SK-N-MC (cell line): ENCODE measurements at regions not wholly inside any gene's neighbourhood (a gene's known extent, or its start where the extent isn't known, plus 50 kb on each side); places are given as distances from the start of the nearest gene placed in this dataset.

Experiments
- DNase-seq: peaks from one replicate; pipeline ENCODE4 v3.0.0-alpha.2; 2011; ENCODE audit warnings: low read depth, low spot score
- H3K27ac ChIP-seq: fragments of 200-600 bp; sonication (generic); 2 replicates; pipeline ENCODE4 v1.5.1; 2016; ENCODE audit warnings: mixed run types
- H3K36me3 ChIP-seq: fragments of 200-600 bp; sonication (generic); 2 replicates; pipeline ENCODE4 v1.6.1; 2017; ENCODE audit warnings: antibody characterized with exemption, low read length, mixed read lengths; ENCODE audit not compliant: insufficient read depth
- H3K4me3 ChIP-seq: fragments of 200-600 bp; sonication (generic); 2 replicates; pipeline ENCODE4 v1.5.1; 2016
- H3K9ac ChIP-seq: fragments of 200-600 bp; sonication (generic); 2 replicates; pipeline ENCODE4 v1.8.0; 2017; ENCODE audit warnings: mixed run types, mixed read lengths; ENCODE audit not compliant: insufficient read length
- H3K9me3 ChIP-seq: fragments of 200-600 bp; sonication (generic); 2 replicates; pipeline ENCODE4 v1.6.1; 2017; ENCODE audit warnings: low read depth, mild to moderate bottlenecking, antibody characterized with exemption, low read length, moderate library complexity, mixed read lengths
- EZH2 ChIP-seq: fragments of 200-600 bp; sonication (generic); IDR thresholded peaks from one replicate; pipeline ENCODE4 v1.6.1; 2017; ENCODE audit warnings: antibody characterized with exemption
- FOXP2 ChIP-seq: optimal IDR thresholded peaks from 2 replicates; pipeline ENCODE3; 2011; ENCODE audit warnings: mild to moderate bottlenecking, moderate library complexity; ENCODE audit not compliant: insufficient read depth; ENCODE audit errors: extremely low read length, control extremely low read depth
- POLR2AphosphoS5 ChIP-seq: IDR thresholded peaks from 2 replicates; pipeline ENCODE4 v1.6.1; 2012; ENCODE audit warnings: mild to moderate bottlenecking, low read depth, low read length, borderline replicate concordance

DNA sequence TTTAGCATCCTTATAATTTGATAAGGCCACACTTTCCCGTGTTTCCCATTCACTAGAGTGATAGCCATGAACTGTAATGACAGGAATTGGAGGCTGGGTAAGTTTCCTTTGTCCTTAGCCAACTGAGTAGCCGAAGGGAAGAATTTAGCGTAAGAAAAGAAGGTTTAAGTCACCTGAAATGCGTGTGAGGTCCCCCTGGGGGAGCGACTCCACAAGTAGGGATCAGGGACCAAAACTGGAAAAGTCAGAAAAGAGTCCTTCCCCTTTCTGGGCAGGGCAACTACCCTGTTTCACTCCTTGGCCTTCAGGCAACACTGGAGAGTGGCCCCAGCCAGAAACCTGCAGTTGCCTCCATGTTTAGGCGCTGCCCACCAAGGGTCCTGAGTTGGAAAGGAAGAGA, 81.6 kb upstream of the MED14 start:
- H3K4me3 ChIP-seq = no peak overlapping the region
- TF ChIP-seq FOXP2 = no peak
- no peaks in the 10 kb centered on the region for H3K36me3 ChIP-seq
- H3K9ac ChIP-seq = no peak overlapping the region
- H3K27ac ChIP-seq = no peak overlapping the region
- no peak for DNase-seq
- H3K9me3 ChIP-seq = no peaks in the 10 kb centered on the region

DNA sequence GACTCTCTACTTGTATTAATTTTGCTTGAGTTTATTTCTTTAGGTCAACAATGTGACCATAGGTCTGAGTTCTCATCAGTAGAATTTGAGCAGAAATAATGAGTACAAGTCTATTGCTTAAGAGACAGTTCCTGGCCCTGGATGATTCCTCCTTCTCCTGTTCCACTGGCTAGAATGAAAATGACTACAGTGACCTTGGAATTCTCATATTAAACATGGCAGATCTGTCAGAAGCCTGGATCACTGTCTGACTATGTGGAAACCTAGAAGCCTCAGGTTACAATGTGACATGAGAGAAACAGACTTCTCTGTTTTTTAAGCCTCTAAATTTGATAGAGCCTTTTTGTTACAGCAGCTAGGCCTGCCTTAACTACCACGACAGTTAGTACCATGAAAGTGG, 82.9 kb upstream of the MED14 start:
- no peaks in the 10 kb centered on the region for H3K36me3 ChIP-seq
- H3K9me3 ChIP-seq = no peaks in the 10 kb centered on the region
- TF ChIP-seq EZH2 (no peak), FOXP2 (no peak), POLR2AphosphoS5 (no peak)
- no peak overlapping the region for H3K4me3 ChIP-seq
- no peak overlapping the region for H3K27ac ChIP-seq
- DNase-seq = no peak
- no peak overlapping the region for H3K9ac ChIP-seq

DNA sequence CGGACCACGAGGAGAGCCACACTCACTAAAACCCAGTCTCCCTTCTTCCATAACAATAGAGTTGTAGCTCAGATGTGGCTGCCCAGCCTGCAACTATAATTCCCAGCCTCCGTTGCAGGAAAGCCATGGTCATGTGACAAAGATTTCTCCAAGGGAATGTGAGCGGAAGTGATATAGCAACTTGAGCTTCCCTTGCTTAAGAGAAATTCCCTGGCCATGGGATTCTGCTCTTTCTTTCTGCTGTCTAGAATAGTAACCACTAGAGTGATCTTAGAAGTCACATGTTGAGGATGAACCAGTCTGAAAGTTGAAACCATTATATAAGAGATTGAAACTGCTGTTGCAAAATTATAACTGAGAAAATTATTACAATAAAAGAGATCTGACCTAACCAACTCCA, 86.4 kb upstream of the MED14 start:
- Histone ChIP-seq H3K9ac (no peak overlapping the region), H3K9me3 (no peaks in the 10 kb centered on the region), H3K4me3 (no peak overlapping the region), H3K27ac (no peak overlapping the region), H3K36me3 (no peaks in the 10 kb centered on the region)
- TF ChIP-seq EZH2 (no peak), POLR2AphosphoS5 (no peak)
- no peak for DNase-seq

DNA sequence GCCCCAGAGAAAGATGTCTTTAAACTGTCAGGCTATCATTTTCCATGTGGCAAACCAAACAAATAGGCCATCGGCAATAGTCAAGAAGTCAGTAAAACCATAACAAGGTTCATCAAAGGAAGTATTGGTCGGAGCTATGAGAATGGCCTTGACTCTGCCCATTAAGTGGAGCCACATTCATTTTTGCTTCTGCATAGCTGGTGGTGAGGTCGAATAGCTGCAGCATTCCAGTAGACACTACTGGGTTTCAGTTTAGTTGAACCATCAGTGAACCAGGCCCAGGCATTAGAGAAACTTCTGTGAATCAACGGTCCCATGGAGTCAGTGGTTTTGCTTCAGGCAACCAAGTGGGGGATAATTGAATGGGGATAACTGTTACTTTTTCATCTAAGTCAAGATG, 92.0 kb upstream of the MED14 start:
- no peak overlapping the region for H3K9ac ChIP-seq
- no peak for DNase-seq
- no peaks in the 10 kb centered on the region for H3K9me3 ChIP-seq
- H3K4me3 ChIP-seq = no peak overlapping the region
- no peaks in the 10 kb centered on the region for H3K36me3 ChIP-seq
- TF ChIP-seq EZH2 = no peak
- no peak for TF ChIP-seq FOXP2
- no peak for TF ChIP-seq POLR2AphosphoS5
- H3K27ac ChIP-seq = no peak overlapping the region

- TF ChIP-seq EZH2 (no peak), FOXP2 (no peak), POLR2AphosphoS5 (no peak)
- Histone ChIP-seq H3K36me3 (no peaks in the 10 kb centered on the region), H3K9ac (no peak overlapping the region), H3K27ac (no peak overlapping the region), H3K9me3 (no peaks in the 10 kb centered on the region), H3K4me3 (no peak overlapping the region)
- DNase-seq = no peak
Observed at GRCh38 chrX:40831750-40832149, 96.4 kb upstream of the MED14 start.

DNA sequence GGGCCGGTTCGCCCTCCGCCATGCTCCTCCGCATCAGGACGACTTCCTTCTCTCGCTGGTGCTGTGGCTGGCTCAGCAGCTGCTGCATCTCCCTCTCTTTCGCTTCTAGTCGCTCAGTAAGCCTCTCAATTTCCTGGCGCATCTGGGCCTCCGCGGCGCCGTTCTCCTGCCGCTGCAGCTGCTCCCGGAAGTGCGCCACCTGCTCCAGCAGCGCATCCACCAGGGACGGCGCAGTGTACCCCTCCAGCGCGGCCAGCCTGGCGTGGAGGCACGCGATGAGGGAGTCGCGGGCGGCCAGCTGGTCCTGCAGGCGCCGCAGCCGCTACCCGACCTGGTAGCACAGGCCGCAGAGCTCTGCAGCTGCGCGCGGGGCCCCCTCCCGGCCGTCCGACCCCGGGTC, 97.4 kb upstream of the MED14 start:
- TF ChIP-seq EZH2 = no peak
- TF ChIP-seq POLR2AphosphoS5 = no peak
- TF ChIP-seq FOXP2 = no peak
- Histone ChIP-seq H3K9me3 (no peaks in the 10 kb centered on the region), H3K27ac (no peak overlapping the region), H3K9ac (no peak overlapping the region), H3K36me3 (no peaks in the 10 kb centered on the region), H3K4me3 (no peak overlapping the region)
- DNase-seq = no peak

DNA sequence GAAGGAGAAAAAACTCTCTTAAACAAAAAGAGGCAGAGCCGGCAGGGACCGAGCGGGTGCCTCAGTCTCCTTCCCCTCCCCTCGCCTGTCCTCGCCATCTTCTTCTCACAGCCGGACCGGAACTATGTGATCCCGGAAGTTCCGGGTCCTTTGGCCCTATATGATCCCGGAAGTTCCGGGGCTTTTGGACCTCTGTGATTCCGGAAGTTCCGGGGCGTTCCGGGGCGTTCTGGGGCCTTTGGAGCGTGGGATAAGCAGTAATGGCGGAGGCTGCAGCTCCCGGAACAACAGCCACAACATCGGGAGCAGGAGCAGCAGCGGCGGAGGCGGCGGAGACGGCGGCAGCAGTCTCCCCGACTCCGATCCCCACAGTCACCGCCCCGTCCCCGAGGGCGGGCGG, 98.9 kb upstream of the MED14 start:
- no peak overlapping the region for H3K27ac ChIP-seq
- TF ChIP-seq POLR2AphosphoS5 (no peak), FOXP2 (no peak), EZH2 (no peak)
- H3K36me3 ChIP-seq = no peaks in the 10 kb centered on the region
- H3K9ac ChIP-seq = no peak overlapping the region
- H3K9me3 ChIP-seq = no peaks in the 10 kb centered on the region
- no peak for DNase-seq
- no peak overlapping the region for H3K4me3 ChIP-seq

DNA sequence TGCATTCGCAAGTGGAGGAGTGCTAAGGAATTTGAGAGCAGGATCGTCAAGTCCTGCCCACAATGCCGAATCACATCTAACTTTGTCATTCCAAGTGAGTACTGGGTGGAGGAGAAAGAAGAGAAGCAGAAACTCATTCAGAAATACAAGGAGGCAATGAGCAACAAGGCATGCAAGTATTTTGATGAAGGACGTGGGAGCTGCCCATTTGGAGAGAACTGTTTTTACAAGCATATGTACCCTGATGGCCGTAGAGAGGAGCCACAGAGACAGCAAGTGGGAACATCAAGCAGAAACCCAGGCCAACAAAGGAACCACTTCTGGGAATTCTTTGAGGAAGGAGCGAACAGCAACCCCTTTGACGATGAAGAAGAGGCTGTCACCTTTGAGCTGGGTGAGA, 100.2 kb upstream of the MED14 start:
- Histone ChIP-seq H3K9me3 (no peaks in the 10 kb centered on the region), H3K9ac (no peak overlapping the region), H3K4me3 (no peak overlapping the region), H3K36me3 (no peaks in the 10 kb centered on the region), H3K27ac (no peak overlapping the region)
- TF ChIP-seq EZH2 (no peak), POLR2AphosphoS5 (no peak), FOXP2 (no peak)
- no peak for DNase-seq

DNA sequence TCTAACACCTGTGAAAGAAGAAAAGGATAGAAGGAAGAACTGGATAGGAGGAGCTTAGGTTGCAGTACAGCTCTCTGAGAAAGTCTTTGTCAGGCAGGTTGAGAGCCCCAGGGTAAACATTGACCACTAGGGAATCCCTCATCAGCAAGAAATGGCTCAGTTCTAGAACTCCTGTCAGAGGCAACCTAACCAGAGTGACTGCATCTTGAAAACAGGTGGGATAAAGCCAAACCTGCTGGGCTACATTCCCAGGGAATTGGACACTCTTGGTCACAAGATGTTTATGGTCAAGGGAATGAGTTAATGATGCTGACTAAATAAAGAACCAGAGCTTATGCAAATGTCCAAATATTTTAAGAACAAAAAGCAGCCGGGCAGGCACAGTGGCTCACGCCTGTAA, 108.3 kb upstream of the MED14 start:
- no peaks in the 10 kb centered on the region for H3K9me3 ChIP-seq
- no peak overlapping the region for H3K9ac ChIP-seq
- DNase-seq = no peak
- no peak for TF ChIP-seq POLR2AphosphoS5
- no peak for TF ChIP-seq FOXP2
- no peak for TF ChIP-seq EZH2
- no peak overlapping the region for H3K27ac ChIP-seq
- H3K36me3 ChIP-seq = no peaks in the 10 kb centered on the region
- no peak overlapping the region for H3K4me3 ChIP-seq

- Histone ChIP-seq H3K27ac (no peak overlapping the region), H3K4me3 (no peak overlapping the region), H3K9ac (no peak overlapping the region), H3K36me3 (no peaks in the 10 kb centered on the region), H3K9me3 (no peaks in the 10 kb centered on the region)
- no peak for DNase-seq
- no peak for TF ChIP-seq FOXP2
- no peak for TF ChIP-seq POLR2AphosphoS5
- no peak for TF ChIP-seq EZH2
Observed at GRCh38 chrX:40844471-40844870, 109.1 kb upstream of the MED14 start.
